HG03095 (cell line): ENCODE measurements at regions not wholly inside any gene's neighbourhood (a gene's known extent, or its start where the extent isn't known, plus 50 kb on each side); places are given as distances from the start of the nearest gene placed in this dataset.

ENCODE experiments used
- ATAC-seq: cut with Tn5 transposase; IDR thresholded peaks from one replicate; pipeline ENCODE4 v1.9.1; 2021; ENCODE audit warnings: moderate library complexity; ENCODE audit not compliant: unreplicated experiment

- no peak for ATAC-seq
Observed at GRCh38 chrX:13151828-13152517, 107.6 kb upstream of the FAM9C start.

- ATAC-seq = no peak
Observed at GRCh38 chrX:13149702-13150350, 105.4 kb upstream of the FAM9C start.

GRCh38 chrX:13147733-13148132, 103.3 kb upstream of the FAM9C start:
- ATAC-seq = no peak

GRCh38 chrX:13147147-13147546, 102.7 kb upstream of the FAM9C start:
- ATAC-seq = no peak

- ATAC-seq = no peak
Observed at GRCh38 chrX:13144927-13145655, 100.7 kb upstream of the FAM9C start.

- ATAC-seq = no peak
Observed at GRCh38 chrX:13142891-13143290, 98.5 kb upstream of the FAM9C start.

- ATAC-seq = no peak
Observed at GRCh38 chrX:13140007-13140406, 95.6 kb upstream of the FAM9C start.

GRCh38 chrX:13131396-13132137, 87.1 kb upstream of the FAM9C start:
- ATAC-seq = no peak

GRCh38 chrX:13130816-13131215, 86.4 kb upstream of the FAM9C start:
- ATAC-seq = no peak

GRCh38 chrX:13128104-13128503, 83.7 kb upstream of the FAM9C start:
- ATAC-seq = no peak

GRCh38 chrX:13126775-13127174, 82.4 kb upstream of the FAM9C start:
- ATAC-seq = no peak

- no peak for ATAC-seq
Observed at GRCh38 chrX:13125188-13125587, 80.8 kb upstream of the FAM9C start.

GRCh38 chrX:13123857-13124345, 79.5 kb upstream of the FAM9C start:
- ATAC-seq = no peak

- no peak for ATAC-seq
Observed at GRCh38 chrX:13123247-13123856, 78.9 kb upstream of the FAM9C start.

GRCh38 chrX:13121020-13121555, 76.7 kb upstream of the FAM9C start:
- no peak for ATAC-seq

- ATAC-seq = no peak
Observed at GRCh38 chrX:13120017-13120416, 75.6 kb upstream of the FAM9C start.

- no peak for ATAC-seq
Observed at GRCh38 chrX:13119386-13119785, 75.0 kb upstream of the FAM9C start.

GRCh38 chrX:13115146-13115855, 70.9 kb upstream of the FAM9C start:
- ATAC-seq = no peak

GRCh38 chrX:13112499-13112898, 68.1 kb upstream of the FAM9C start:
- ATAC-seq = no peak
